ENCODE measurements at regions not wholly inside any gene's neighbourhood (a gene's known extent, or its start where the extent isn't known, plus 50 kb on each side); places are given as distances from the start of the nearest gene placed in this dataset.

DNA sequence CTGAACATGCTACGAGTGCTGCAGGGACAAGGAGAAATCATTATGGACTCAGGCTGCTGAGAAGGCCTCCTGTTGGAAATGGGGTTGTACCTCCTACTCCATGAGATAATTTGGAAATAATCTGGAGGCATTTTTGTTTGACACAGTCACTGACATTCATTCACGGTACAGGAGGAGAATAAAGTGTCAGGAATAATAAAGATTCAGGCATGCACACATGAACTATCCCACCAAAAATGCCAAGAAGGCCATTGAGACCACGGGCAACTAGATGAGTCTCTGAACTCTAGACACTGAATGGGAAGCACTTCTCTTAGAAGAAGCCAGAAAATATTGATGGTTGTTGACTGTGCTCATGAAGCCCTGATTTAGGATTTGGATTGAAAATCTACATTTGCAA lies 220.9 kb upstream of the HABP2 start:
- TF ChIP-seq, protein P1, sequence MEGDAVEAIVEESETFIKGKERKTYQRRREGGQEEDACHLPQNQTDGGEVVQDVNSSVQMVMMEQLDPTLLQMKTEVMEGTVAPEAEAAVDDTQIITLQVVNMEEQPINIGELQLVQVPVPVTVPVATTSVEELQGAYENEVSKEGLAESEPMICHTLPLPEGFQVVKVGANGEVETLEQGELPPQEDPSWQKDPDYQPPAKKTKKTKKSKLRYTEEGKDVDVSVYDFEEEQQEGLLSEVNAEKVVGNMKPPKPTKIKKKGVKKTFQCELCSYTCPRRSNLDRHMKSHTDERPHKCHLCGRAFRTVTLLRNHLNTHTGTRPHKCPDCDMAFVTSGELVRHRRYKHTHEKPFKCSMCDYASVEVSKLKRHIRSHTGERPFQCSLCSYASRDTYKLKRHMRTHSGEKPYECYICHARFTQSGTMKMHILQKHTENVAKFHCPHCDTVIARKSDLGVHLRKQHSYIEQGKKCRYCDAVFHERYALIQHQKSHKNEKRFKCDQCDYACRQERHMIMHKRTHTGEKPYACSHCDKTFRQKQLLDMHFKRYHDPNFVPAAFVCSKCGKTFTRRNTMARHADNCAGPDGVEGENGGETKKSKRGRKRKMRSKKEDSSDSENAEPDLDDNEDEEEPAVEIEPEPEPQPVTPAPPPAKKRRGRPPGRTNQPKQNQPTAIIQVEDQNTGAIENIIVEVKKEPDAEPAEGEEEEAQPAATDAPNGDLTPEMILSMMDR (IDR thresholded peaks at IDR 0.05): no peak
- TF ChIP-seq POLR2A (IDR thresholded peaks at IDR 0.05): no peak

Data from lower leg skin (tissue), 3 donors.